LNCAP (cell line): ENCODE measurements at regions not wholly inside any gene's neighbourhood (a gene's known extent, or its start where the extent isn't known, plus 50 kb on each side); places are given as distances from the start of the nearest gene placed in this dataset.

Experiments used
- CTCF ChIP-seq: fragments of 450-650 bp; IDR thresholded peaks from 2 replicates; pipeline ENCODE4 v1.5.1; 2017; ENCODE audit warnings: mild to moderate bottlenecking

- no peak for TF ChIP-seq CTCF
Observed at GRCh38 chr11:11211888-11212287, 141.2 kb downstream of the CSNK2A3 start.

GRCh38 chr11:11211186-11211585 is 141.9 kb downstream of the CSNK2A3 start:
- no peak for TF ChIP-seq CTCF

GRCh38 chr11:11210446-11210845 is 142.6 kb downstream of the CSNK2A3 start:
- no peak for TF ChIP-seq CTCF

- no peak for TF ChIP-seq CTCF
Observed at GRCh38 chr11:11209967-11210366, 143.1 kb downstream of the CSNK2A3 start.

GRCh38 chr11:11208994-11209393 is 144.1 kb downstream of the CSNK2A3 start:
- TF ChIP-seq CTCF, result no peak

- no peak for TF ChIP-seq CTCF
Observed at GRCh38 chr11:11207428-11207827, 145.6 kb downstream of the CSNK2A3 start.

GRCh38 chr11:11206484-11206883 is 146.6 kb downstream of the CSNK2A3 start:
- no peak for TF ChIP-seq CTCF

GRCh38 chr11:11202885-11203284 is 150.2 kb downstream of the CSNK2A3 start:
- no peak for TF ChIP-seq CTCF
